GM21529 (cell line): ENCODE measurements at regions not wholly inside any gene's neighbourhood (a gene's known extent, or its start where the extent isn't known, plus 50 kb on each side); places are given as distances from the start of the nearest gene placed in this dataset.

Experiments used
- ATAC-seq: cut with Tn5 transposase; IDR thresholded peaks from one replicate; pipeline ENCODE4 v1.9.1; 2021; ENCODE audit not compliant: unreplicated experiment

DNA sequence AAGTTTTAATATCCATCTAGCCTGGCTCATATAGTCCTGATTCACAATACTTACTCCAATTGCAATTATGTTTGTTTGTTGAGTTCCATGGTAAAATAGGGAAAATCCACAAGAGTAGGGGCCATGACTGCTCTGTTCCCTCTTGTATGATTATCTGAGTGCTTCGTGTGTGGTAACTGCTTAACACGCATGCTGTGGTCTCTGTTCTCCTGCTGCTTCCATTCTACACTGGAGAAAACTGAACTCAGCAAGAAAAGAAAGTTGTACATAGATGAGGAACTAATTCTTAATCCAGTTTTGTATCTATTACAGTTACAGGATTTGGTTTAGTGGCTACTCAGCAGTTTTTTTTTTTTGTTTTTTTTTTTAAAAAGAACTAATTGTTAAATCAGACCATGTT is 223.0 kb upstream of the SATB1 start:
- ATAC-seq = no peak

- no peak for ATAC-seq
These were observed 220.5 kb upstream of the SATB1 start for GRCh38 chr3:18645619-18646018.

GRCh38 chr3:18643281-18643680 is 218.1 kb upstream of the SATB1 start:
- no peak for ATAC-seq

- no peak for ATAC-seq
These were observed 216.8 kb upstream of the SATB1 start for GRCh38 chr3:18641916-18642315.

GRCh38 chr3:18635215-18635614 is 210.1 kb upstream of the SATB1 start:
- no peak for ATAC-seq

- ATAC-seq = no peak
These were observed 209.3 kb upstream of the SATB1 start for GRCh38 chr3:18634461-18634860.

DNA sequence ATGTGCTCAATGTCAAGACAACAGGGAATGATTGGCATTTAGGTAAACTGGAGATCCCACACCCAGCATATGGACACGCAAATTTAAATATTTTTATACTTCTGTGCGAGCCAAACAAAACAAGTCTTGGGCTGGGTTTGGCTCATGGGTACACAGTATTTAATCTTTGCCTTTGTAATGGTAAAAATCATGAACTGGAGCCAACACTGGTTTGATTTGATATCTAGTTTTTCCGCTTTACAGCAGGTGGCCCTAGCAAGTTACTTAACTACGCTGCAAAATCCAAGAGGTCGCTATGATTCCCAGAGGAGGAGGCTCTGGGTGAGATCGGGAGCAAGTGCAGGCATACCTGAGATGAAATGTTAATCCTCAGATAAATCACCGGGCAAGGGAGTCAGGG is 207.9 kb upstream of the SATB1 start:
- ATAC-seq = no peak

DNA sequence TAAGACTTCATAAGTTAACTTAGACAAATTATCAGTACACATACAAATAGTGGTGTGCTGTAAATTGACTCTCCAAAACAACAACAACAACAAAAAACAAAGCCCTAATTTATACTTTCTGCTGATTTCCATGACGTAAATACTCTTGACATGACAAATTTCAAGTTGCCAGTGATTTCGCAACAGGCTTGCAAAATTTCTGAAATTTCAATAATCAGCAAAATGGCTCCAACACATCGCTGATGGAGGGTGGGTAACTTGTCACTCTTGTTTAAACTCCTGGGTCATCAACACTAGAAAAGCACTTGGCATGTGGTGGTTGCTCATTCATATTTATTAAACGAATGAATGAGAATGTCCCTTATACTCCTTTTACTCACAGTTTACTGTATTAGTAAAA is 205.2 kb upstream of the SATB1 start:
- ATAC-seq = no peak

GRCh38 chr3:18625085-18625484 is 199.9 kb upstream of the SATB1 start:
- no peak for ATAC-seq

DNA sequence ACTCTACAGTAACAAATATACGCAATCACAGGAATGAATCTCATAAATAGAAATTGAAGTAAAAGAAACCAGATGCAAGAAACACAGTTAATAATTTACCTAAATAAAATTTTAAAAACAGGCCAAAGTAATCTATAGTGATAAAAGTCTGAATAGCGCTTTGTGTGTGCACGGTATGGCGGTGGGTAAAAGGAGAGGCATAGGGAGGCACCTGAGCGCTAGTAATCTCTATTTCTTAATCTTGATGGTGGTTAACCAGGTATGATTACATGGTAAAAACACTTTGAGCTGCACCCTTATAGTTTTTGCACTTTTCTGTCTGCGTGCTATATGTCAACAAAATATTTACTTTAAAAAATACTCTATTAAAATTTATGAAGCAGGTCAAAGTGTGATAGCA is 198.1 kb upstream of the SATB1 start:
- ATAC-seq = no peak

DNA sequence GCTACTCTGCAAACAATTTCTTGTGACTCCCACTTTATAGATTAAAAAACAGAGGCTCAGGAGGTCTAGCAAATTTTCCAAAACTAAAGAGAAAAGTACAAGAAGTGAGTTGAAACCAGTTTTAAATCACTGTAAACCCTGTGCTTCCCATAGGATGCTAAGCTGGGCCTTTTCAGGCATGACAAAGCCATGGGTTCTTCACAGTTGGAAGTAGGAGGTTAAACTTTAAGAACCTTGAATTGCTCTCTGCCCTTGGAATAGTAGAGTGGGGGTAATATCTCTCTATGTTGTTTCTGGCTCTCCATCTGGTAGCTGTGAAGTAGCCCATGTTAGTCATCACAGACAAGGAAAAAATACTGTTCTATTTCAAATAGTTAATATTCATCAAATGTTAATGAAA is 193.6 kb upstream of the SATB1 start:
- no peak for ATAC-seq

DNA sequence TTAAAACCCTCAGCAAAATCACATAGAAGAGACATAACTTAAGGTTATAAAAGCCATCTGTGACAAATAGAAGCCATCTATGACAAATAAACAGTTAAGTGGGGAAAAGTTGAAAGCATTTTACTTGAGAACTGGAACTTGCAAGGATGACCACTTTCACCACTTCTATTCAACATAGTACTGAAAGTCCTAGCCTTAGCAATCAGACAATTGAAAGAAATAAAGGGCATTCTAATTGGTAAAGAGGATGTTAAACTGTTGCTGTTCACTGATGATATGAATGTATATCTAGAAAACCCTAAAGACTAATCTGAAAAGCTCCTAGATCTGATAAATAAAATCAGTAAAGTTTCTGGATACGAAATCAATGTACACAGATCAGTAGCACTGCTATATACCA is 186.9 kb upstream of the SATB1 start:
- no peak for ATAC-seq

DNA sequence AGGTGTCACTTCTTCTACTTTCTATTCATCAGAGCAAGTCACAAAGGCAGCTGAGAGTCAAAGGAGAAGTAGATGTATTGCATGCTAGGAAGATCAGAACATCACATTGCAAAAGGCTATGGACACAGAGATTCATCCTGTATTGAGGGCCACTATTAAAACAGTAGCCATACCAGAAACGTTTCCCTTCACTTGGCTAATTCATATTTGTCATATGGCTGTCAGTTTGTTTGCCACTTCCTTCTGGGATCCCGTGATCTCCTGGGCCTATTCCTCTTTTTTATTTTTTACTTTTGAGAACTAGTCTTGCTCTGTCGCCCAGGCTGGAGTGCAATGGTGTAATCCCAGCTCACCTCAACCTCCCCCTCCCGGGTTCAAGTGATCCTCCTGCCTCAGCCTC is 184.0 kb upstream of the SATB1 start:
- ATAC-seq = no peak

DNA sequence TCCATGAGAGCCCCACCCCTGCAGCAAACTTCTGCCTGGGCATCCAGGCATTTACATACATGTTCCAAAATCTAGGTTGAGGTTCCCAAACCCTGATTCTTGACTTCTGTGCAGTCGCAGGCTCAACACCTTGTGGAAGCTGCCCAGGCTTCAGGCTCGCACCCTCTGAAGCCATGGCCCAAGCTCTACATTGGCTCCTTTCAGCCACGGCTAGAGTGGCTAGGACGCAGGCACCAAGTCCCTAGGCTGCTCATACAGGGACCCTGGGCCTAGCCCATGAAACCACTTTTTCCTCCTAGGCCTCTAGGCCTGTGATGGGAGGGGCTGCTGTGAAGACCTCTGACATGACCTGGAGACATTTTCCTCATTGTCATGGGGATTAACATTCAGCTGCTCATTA is 172.8 kb upstream of the SATB1 start:
- ATAC-seq = no peak

DNA sequence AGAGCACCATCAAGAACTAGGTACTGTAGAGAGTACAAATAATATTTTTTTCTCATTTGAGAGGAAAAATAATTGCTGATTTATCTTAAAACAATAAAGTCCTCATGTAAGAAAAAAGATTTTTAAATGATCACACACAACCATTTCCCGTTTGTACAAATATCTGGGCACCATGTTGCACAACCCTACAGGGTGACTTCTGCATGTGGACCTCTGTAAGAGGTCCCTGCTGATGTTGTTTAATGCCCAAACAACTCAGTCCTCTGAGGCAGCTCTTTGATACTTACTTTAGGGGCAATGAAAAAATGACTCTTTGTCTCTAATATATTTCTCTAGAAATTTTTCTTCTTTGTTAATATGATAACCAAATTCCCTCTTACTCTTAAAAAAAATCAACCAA is 168.1 kb upstream of the SATB1 start:
- no peak for ATAC-seq

GRCh38 chr3:18591120-18591519 is 166.0 kb upstream of the SATB1 start:
- no peak for ATAC-seq

DNA sequence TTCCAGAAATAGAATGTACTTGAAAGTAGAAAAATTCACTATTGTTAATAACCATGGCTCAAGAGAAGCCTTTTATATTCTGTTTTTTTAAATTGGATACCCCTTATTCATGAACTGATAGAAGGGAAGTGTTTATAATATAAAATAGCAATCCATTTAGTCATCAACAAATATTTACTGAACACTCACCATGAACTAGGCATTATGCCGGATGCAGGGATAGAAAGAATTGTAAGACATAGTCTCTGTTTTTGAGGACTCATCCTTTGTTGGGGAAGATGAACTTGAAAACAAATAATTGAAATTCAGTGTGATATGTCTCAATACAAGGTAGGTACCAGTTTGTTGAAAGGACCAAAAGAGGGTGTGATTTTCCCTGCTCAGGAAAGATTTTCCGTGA is 160.9 kb upstream of the SATB1 start:
- no peak for ATAC-seq

DNA sequence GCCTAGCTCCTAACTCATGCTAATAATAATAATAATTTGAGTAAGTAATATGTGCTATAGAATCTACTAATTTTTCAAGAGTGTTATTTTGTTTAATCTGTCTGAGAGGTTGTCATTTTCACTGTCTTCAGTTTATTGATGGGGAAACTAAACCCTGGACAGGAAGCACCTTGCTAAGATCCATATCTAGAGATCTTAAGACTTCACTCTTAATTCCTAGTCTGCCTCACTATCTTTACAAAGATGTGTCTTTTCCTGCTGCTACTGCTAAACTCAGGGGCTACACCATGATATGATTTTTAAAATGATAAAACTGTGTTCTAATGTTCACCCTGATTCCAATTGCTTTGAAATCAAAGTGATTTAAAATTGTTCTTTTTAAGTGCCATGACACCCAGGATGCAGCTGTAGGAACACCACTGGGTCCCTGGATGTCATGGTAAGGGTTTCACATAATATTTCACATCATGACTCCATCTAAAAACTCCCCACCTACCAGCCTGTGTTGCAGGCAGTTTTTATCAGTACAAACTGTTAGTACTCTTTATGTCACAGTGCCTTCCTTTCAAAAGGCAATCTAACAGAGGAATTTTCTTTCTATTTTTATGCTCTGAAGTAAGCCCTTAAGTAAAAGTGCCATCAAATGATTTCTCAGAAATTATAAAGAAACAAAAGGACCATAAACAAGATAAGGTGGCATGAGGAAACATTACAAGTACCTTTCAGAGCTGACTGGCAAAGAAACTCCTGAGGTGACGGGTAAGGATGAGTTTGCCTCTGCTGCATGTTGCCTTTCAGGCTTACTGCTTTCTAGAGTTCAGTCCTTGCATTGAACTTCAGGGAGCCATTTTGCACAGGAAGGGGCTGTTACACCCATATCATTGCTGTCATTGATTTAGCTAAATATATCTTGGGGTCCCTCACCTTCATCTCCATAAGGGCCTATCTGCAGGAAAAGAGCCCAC is 160.1 kb upstream of the SATB1 start:
- ATAC-seq = no peak

GRCh38 chr3:18580268-18580667 is 155.1 kb upstream of the SATB1 start:
- no peak for ATAC-seq

DNA sequence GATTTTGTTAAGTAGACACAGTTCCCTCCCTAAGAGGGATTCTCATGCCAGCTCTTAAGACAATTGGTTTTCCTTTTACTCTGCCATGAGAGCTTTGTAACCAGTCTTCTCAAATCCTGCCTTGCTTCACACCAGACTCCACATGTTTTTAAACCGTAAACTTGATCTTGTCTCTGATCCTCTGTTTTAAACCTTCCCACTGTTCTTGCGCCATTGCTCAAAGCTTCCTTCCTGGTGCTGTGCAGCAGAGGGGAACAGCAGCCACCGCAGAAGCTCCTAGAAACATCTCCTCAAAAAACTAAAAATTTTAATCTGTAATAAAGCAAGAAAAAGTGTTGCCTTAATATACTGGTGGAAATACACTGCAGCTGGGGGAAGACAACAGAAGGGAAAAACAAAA is 154.5 kb upstream of the SATB1 start:
- no peak for ATAC-seq

- no peak for ATAC-seq
These were observed 150.4 kb upstream of the SATB1 start for GRCh38 chr3:18575573-18575972.

GRCh38 chr3:18572809-18573208 is 147.7 kb upstream of the SATB1 start:
- ATAC-seq = no peak

DNA sequence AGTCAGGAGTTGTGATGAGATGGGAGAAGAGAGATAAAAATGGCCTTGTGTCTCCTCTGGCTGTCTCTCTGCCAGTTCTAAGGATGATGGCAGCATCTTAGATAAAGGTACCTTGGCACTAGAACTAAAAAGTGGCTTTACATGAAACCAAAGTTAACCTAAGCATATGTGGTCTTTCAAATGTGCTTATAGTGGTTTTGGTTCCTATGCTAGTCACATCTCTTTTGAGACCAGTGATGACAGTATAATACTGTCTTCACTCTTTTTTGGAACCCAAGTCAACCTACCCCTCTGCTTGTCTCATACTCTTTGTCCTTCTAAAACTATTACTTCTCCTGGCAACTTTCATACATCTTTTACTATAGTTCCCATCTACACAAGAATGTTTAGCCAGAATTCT is 142.2 kb upstream of the SATB1 start:
- ATAC-seq = no peak
